Calu3 (cell line): ENCODE measurements at regions not wholly inside any gene's neighbourhood (a gene's known extent, or its start where the extent isn't known, plus 50 kb on each side); places are given as distances from the start of the nearest gene placed in this dataset.

Source experiments
- BruUV-seq: library from RNA; stranded (reverse); fragments of 400-500 nt; replicated peaks from 2 replicates; lab custom pipeline; 2021; lab: Mats Ljungman, UMichigan
- CTCF ChIA-PET: fragments of 300-600 bp; sonication (Branson Sonifier 250); formaldehyde crosslinking; loops from one replicate; lab custom pipeline; 2022; ENCODE audit warnings: antibody characterized with exemption; lab: Charles Lee
- DNase-seq: peaks from one replicate; pipeline ENCODE4 v3.0.0; 2022
- H3K27ac Mint-ChIP-seq: one replicate; pipeline ENCODE4 v1.8.0; 2022; ENCODE audit warnings: mixed read lengths; ENCODE audit not compliant: unreplicated experiment
- H3K27me3 Mint-ChIP-seq: one replicate; pipeline ENCODE4 v1.8.0; 2022; ENCODE audit warnings: mixed read lengths; ENCODE audit not compliant: unreplicated experiment
- H3K36me3 Mint-ChIP-seq: one replicate; pipeline ENCODE4 v1.8.0; 2022; ENCODE audit warnings: mild to moderate bottlenecking, moderate library complexity, mixed read lengths; ENCODE audit not compliant: insufficient read depth, unreplicated experiment
- H3K4me1 Mint-ChIP-seq: one replicate; pipeline ENCODE4 v1.8.0; 2022; ENCODE audit warnings: mild to moderate bottlenecking, low read depth, mixed read lengths; ENCODE audit not compliant: unreplicated experiment
- H3K4me3 Mint-ChIP-seq: one replicate; pipeline ENCODE4 v1.8.0; 2022; ENCODE audit warnings: mild to moderate bottlenecking, low read depth, moderate library complexity, mixed read lengths; ENCODE audit not compliant: unreplicated experiment
- H3K9me3 Mint-ChIP-seq: one replicate; pipeline ENCODE4 v1.8.0; 2022; ENCODE audit warnings: low read depth, mixed read lengths; ENCODE audit not compliant: unreplicated experiment
- CTCF ChIP-seq: fragments of 200-600 bp; IDR thresholded peaks from one replicate; pipeline ENCODE4 v1.8.0; 2022; ENCODE audit warnings: antibody characterized with exemption; ENCODE audit not compliant: unreplicated experiment
- intact Hi-C: fragments of 100-400 bp; cut with micrococcal nuclease; formaldehyde crosslinking; loops from one replicate; pipeline ENCODE4 v1.10.0; 2022; ENCODE audit not compliant: unreplicated experiment

GRCh38 chr9:32306006-32306405 is 78.4 kb upstream of the ACO1 start:
- Mint-ChIP-seq H3K9me3 (no peaks in the 10 kb centered on the region), H3K4me1 (no peaks in the 10 kb centered on the region), H3K4me3 (no peak overlapping the region), H3K27me3 (no peaks in the 10 kb centered on the region), H3K36me3 (no peaks in the 10 kb centered on the region), H3K27ac (no peak overlapping the region)
- no TSS peak for BruUV-seq
- CTCF ChIA-PET: no interaction called here
- no peak for DNase-seq
- intact Hi-C loops: no loop called here
- no peak for TF ChIP-seq CTCF

- no TSS peak for BruUV-seq
- Mint-ChIP-seq H3K27ac (no peak overlapping the region), H3K9me3 (peaks cover 3% of the 10 kb centered on the region), H3K27me3 (peaks cover 37% of the 10 kb centered on the region), H3K4me3 (no peak overlapping the region), H3K36me3 (no peaks in the 10 kb centered on the region), H3K4me1 (no peaks in the 10 kb centered on the region)
- intact Hi-C loops: no loop called here
- no peak for TF ChIP-seq CTCF
- DNase-seq: no peak
- CTCF ChIA-PET: no interaction called here
These were observed 65.0 kb upstream of the ACO1 start for GRCh38 chr9:32319312-32319929.

- Mint-ChIP-seq H3K27me3 (peaks cover 41% of the 10 kb centered on the region), H3K36me3 (no peaks in the 10 kb centered on the region), H3K9me3 (no peaks in the 10 kb centered on the region), H3K4me1 (no peaks in the 10 kb centered on the region), H3K4me3 (no peak overlapping the region), H3K27ac (no peak overlapping the region)
- intact Hi-C loops: no loop called here
- CTCF ChIA-PET: no interaction called here
- no peak for TF ChIP-seq CTCF
- BruUV-seq: no TSS peak
- no peak for DNase-seq
These were observed 61.8 kb upstream of the ACO1 start for GRCh38 chr9:32322622-32323021.

GRCh38 chr9:32326146-32326545 is 58.3 kb upstream of the ACO1 start:
- peaks cover 29% of the 10 kb centered on the region for H3K27me3 Mint-ChIP-seq
- CTCF ChIA-PET: no interaction called here
- H3K27ac Mint-ChIP-seq: no peak overlapping the region
- intact Hi-C loops: no loop called here
- H3K9me3 Mint-ChIP-seq: no peaks in the 10 kb centered on the region
- H3K4me1 Mint-ChIP-seq: no peaks in the 10 kb centered on the region
- DNase-seq: no peak
- TF ChIP-seq CTCF: no peak
- no peaks in the 10 kb centered on the region for H3K36me3 Mint-ChIP-seq
- no TSS peak for BruUV-seq
- no peak overlapping the region for H3K4me3 Mint-ChIP-seq
